H1 (cell line): ENCODE measurements at regions not wholly inside any gene's neighbourhood (a gene's known extent, or its start where the extent isn't known, plus 50 kb on each side); places are given as distances from the start of the nearest gene placed in this dataset.

ENCODE experiments used
- CTCF ChIA-PET: fragments of 300-600 bp; sonication (Branson Sonifier 250); formaldehyde crosslinking; loops from one replicate; lab custom pipeline; 2021; ENCODE audit not compliant: partially characterized antibody; lab: Charles Lee
- POLR2A ChIA-PET: fragments of 300-600 bp; sonication (Branson Sonifier 250); formaldehyde crosslinking; loops from one replicate; lab custom pipeline; 2021; ENCODE audit warnings: inconsistent platforms; ENCODE audit not compliant: partially characterized antibody; lab: Charles Lee
- DNase-seq, 2 experiments: peaks; one replicate each; pipeline versions ENCODE4 v3.0.0 to v3.0.0-alpha.2; 2010 to 2022; ENCODE audit warnings: low spot score in 2 of 2, low read depth in 1 of 2, mixed read lengths in 1 of 2
- FAIRE-seq: peaks from 2 replicates; lab custom pipeline; 2011; peaks lifted over from hg19 to GRCh38; lab: Jason Lieb, UNC
- H2AFZ ChIP-seq: 2 replicates; pipeline ENCODE4 v1.8.1; 2012; ENCODE audit warnings: low read length, inconsistent platforms
- H2AK5ac ChIP-seq: 2 replicates; pipeline ENCODE4 v1.6.1; 2013; ENCODE audit warnings: low read depth, low read length
- H2BK120ac ChIP-seq: replicated peaks from 2 replicates; pipeline ENCODE3; 2013; ENCODE audit warnings: low read depth, low read length, inconsistent platforms
- H2BK12ac ChIP-seq: 2 replicates; pipeline ENCODE4 v1.6.1; 2013; ENCODE audit warnings: low read depth, low read length
- H2BK15ac ChIP-seq: 2 replicates; pipeline ENCODE4 v1.6.1; 2013; ENCODE audit warnings: low read length
- H2BK20ac ChIP-seq: 2 replicates; pipeline ENCODE4 v1.6.1; 2013; ENCODE audit warnings: low read length
- H2BK5ac ChIP-seq: 2 replicates; pipeline ENCODE4 v1.6.1; 2013; ENCODE audit warnings: low read depth, low read length
- H3K14ac ChIP-seq: 2 replicates; pipeline ENCODE4 v1.6.1; 2013; ENCODE audit warnings: inconsistent platforms; ENCODE audit not compliant: insufficient read length
- H3K18ac ChIP-seq: 2 replicates; pipeline ENCODE4 v1.6.1; 2013; ENCODE audit warnings: low read length; ENCODE audit errors: extremely low read depth
- H3K23ac ChIP-seq: 2 replicates; pipeline ENCODE4 v1.6.1; 2013; ENCODE audit warnings: inconsistent platforms; ENCODE audit not compliant: insufficient read length
- H3K23me2 ChIP-seq: 2 replicates; pipeline ENCODE4 v1.6.1; 2013; ENCODE audit warnings: low read depth, low read length
- H3K27ac ChIP-seq: 2 replicates; pipeline ENCODE4 v1.6.1; 2011; ENCODE audit warnings: low read depth, low read length, inconsistent platforms
- H3K27me3 ChIP-seq, 4 experiments: replicated peaks in 1 of 4; 1 replicate in 1 of 4; 2 replicates in 3 of 4; pipeline versions ENCODE4 v1.6.1 to v1.8.1; 2011 to 2013; ENCODE audit warnings: low read length in 3 of 4, mild to moderate bottlenecking in 3 of 4, inconsistent platforms in 2 of 4, mixed read lengths in 2 of 4, moderate library complexity in 1 of 4; ENCODE audit not compliant: control insufficient read depth in 3 of 4, insufficient read depth in 3 of 4; ENCODE audit errors: extremely low read depth in 1 of 4
- H3K36me3 ChIP-seq, 4 experiments: 2 replicates each; pipeline versions ENCODE4 v1.6.1 to v1.8.1; 2011 to 2013; ENCODE audit warnings: mild to moderate bottlenecking in 4 of 4, low read length in 3 of 4, moderate library complexity in 2 of 4, control low read depth in 1 of 4, inconsistent platforms in 1 of 4; ENCODE audit not compliant: insufficient read depth in 4 of 4, control insufficient read depth in 2 of 4
- H3K4ac ChIP-seq: replicated peaks from 2 replicates; pipeline ENCODE3; 2013; ENCODE audit warnings: low read length, low read depth, mixed read lengths, inconsistent platforms; ENCODE audit not compliant: insufficient read length
- H3K4me1 ChIP-seq, 4 experiments: replicated peaks in 1 of 4; 1 replicate in 1 of 4; 2 replicates in 3 of 4; pipeline versions ENCODE4 v1.6.1 to v1.8.1; 2011 to 2013; ENCODE audit warnings: low read length in 3 of 4, inconsistent platforms in 2 of 4, mixed read lengths in 1 of 4; ENCODE audit not compliant: insufficient read depth in 4 of 4, control insufficient read depth in 3 of 4
- H3K4me2 ChIP-seq, 2 experiments: 2 replicates each; pipeline versions ENCODE4 v1.6.1 to v1.8.1; 2011 to 2013; ENCODE audit warnings: low read depth in 2 of 2, low read length in 2 of 2, control low read depth in 1 of 2, inconsistent platforms in 1 of 2, mild to moderate bottlenecking in 1 of 2; ENCODE audit not compliant: insufficient read depth in 1 of 2
- H3K4me3 ChIP-seq, 4 experiments: fragments of 200-600, 300-600 bp in 1 of 4; sonication (generic), shearing (Covaris generic), sonication (Bioruptor Twin) in 1 of 4; 2 replicates each; pipeline versions ENCODE4 v1.5.1 to v1.8.1; 2011 to 2016; ENCODE audit warnings: low read length in 4 of 4, low read depth in 3 of 4, control low read depth in 2 of 4, inconsistent platforms in 2 of 4, mild to moderate bottlenecking in 2 of 4, mixed read lengths in 1 of 4, moderate library complexity in 1 of 4; ENCODE audit not compliant: insufficient read depth in 2 of 4; ENCODE audit errors: extremely low read depth in 1 of 4
- H3K56ac ChIP-seq: replicated peaks from 2 replicates; pipeline ENCODE3; 2013; ENCODE audit warnings: low read depth, mild to moderate bottlenecking, mixed read lengths, low read length, inconsistent platforms; ENCODE audit not compliant: insufficient read length
- H3K79me1 ChIP-seq: 2 replicates; pipeline ENCODE4 v1.6.1; 2013; ENCODE audit warnings: low read depth, low read length, control low read depth
- H3K79me2 ChIP-seq, 2 experiments: 2 replicates each; pipeline versions ENCODE4 v1.6.1 to v1.8.1; 2012 to 2013; ENCODE audit warnings: low read length in 2 of 2, mild to moderate bottlenecking in 2 of 2, inconsistent platforms in 1 of 2; ENCODE audit not compliant: insufficient read depth in 2 of 2, control insufficient read depth in 1 of 2
- H3K9ac ChIP-seq, 4 experiments: replicated peaks in 1 of 4; 1 replicate in 1 of 4; 2 replicates in 3 of 4; pipeline versions ENCODE4 v1.6.1 to v1.8.1; 2011 to 2013; ENCODE audit warnings: low read depth in 3 of 4, low read length in 3 of 4, control low read depth in 2 of 4, mild to moderate bottlenecking in 2 of 4, moderate library complexity in 2 of 4, inconsistent platforms in 1 of 4; ENCODE audit errors: extremely low read depth in 1 of 4
- H3K9me3 ChIP-seq, 2 experiments: 2 replicates each; pipeline versions ENCODE4 v1.6.1 to v1.8.1; 2012 to 2013; ENCODE audit warnings: mild to moderate bottlenecking in 2 of 2, moderate library complexity in 2 of 2, control low read depth in 1 of 2, inconsistent platforms in 1 of 2, low read depth in 1 of 2, low read length in 1 of 2, mixed read lengths in 1 of 2; ENCODE audit not compliant: insufficient read depth in 2 of 2
- H4K20me1 ChIP-seq, 2 experiments: replicated peaks in 1 of 2; 2 replicates each; pipeline versions ENCODE3 to v1.8.1; 2011 to 2013; ENCODE audit warnings: inconsistent platforms in 2 of 2, low read length in 2 of 2, mild to moderate bottlenecking in 1 of 2; ENCODE audit not compliant: insufficient read depth in 2 of 2, control insufficient read depth in 1 of 2
- H4K5ac ChIP-seq: 2 replicates; pipeline ENCODE4 v1.6.1; 2013; ENCODE audit warnings: low read length, low read depth, mixed read lengths, inconsistent platforms; ENCODE audit not compliant: insufficient read length
- H4K8ac ChIP-seq: 2 replicates; pipeline ENCODE4 v1.8.0; 2013; ENCODE audit warnings: mild to moderate bottlenecking, moderate library complexity, low read length, inconsistent platforms; ENCODE audit not compliant: insufficient read depth; ENCODE audit errors: extremely low read depth
- H4K91ac ChIP-seq: replicated peaks from 2 replicates; pipeline ENCODE3; 2013; ENCODE audit warnings: low read length, mixed read lengths, inconsistent platforms; ENCODE audit not compliant: insufficient read length
- CBX8 ChIP-seq: fragments of 300-800, 300-1000 bp; sonication (generic); IDR thresholded peaks from 2 replicates; pipeline ENCODE4 v1.7.1; 2016; ENCODE audit warnings: low read depth, low read length, borderline replicate concordance
- CHD1 ChIP-seq: IDR thresholded peaks from 2 replicates; pipeline ENCODE4 v1.6.1; 2012; ENCODE audit warnings: low read depth, low read length, improper control_type of control experiment
- CTBP2 ChIP-seq: IDR thresholded peaks from 2 replicates; pipeline ENCODE4 v1.7.0; 2011; ENCODE audit warnings: borderline replicate concordance, mild to moderate bottlenecking, moderate library complexity, mixed read lengths, low read length; ENCODE audit not compliant: insufficient read depth, insufficient read length
- EP300 ChIP-seq, 2 experiments: IDR thresholded peaks; 1 replicate in 1 of 2; 2 replicates in 1 of 2; pipeline ENCODE4 v1.6.1; 2011 to 2012; ENCODE audit warnings: low read depth in 2 of 2, low read length in 2 of 2, mild to moderate bottlenecking in 2 of 2, borderline replicate concordance in 1 of 2, inconsistent platforms in 1 of 2, moderate library complexity in 1 of 2
- EZH2 ChIP-seq: fragments of 200-600 bp; sonication (generic); IDR thresholded peaks from 2 replicates; pipeline ENCODE4 v1.7.1; 2012; ENCODE audit warnings: low read depth, mild to moderate bottlenecking, moderate library complexity, low read length, inconsistent platforms; ENCODE audit not compliant: severe bottlenecking
- GABPA ChIP-seq: IDR thresholded peaks from 2 replicates; pipeline ENCODE4 v1.6.1; 2011; ENCODE audit warnings: mild to moderate bottlenecking, low read length, moderate library complexity, borderline replicate concordance; ENCODE audit not compliant: insufficient read depth
- HDAC2 ChIP-seq, 2 experiments: fragments of 300-600 bp in 1 of 2; sonication (generic) in 1 of 2; IDR thresholded peaks; 2 replicates each; pipeline ENCODE4 v1.6.1; 2011 to 2012; ENCODE audit warnings: low read depth in 2 of 2, low read length in 2 of 2, mild to moderate bottlenecking in 2 of 2, moderate library complexity in 2 of 2, borderline replicate concordance in 1 of 2, inconsistent platforms in 1 of 2
- NANOG ChIP-seq: IDR thresholded peaks from 2 replicates; pipeline ENCODE4 v1.6.1; 2011; ENCODE audit warnings: low read length, low read depth, mild to moderate bottlenecking, inconsistent platforms; ENCODE audit not compliant: insufficient read depth, poor library complexity, severe bottlenecking
- PHF8 ChIP-seq: fragments of 200-600 bp; sonication (generic); conservative IDR thresholded peaks from 2 replicates; pipeline ENCODE4 v1.7.1; 2012; ENCODE audit warnings: low read depth, mild to moderate bottlenecking, inconsistent platforms, low read length, moderate library complexity
- RBBP5 ChIP-seq: IDR thresholded peaks from 2 replicates; pipeline ENCODE4 v1.7.1; 2012; ENCODE audit warnings: low read depth, mild to moderate bottlenecking, inconsistent platforms, low read length, moderate library complexity, borderline replicate concordance
- SP1 ChIP-seq: IDR thresholded peaks from 2 replicates; pipeline ENCODE4 v1.6.1; 2011; ENCODE audit warnings: low read depth, low read length
- SP2 ChIP-seq: IDR thresholded peaks from 2 replicates; pipeline ENCODE4 v1.6.1; 2012; ENCODE audit warnings: mild to moderate bottlenecking, low read length, inconsistent platforms
- TAF7 ChIP-seq: optimal IDR thresholded peaks from 2 replicates; pipeline ENCODE3; 2011; ENCODE audit warnings: low read depth, mild to moderate bottlenecking, inconsistent platforms, low read length, moderate library complexity, borderline replicate concordance
- TCF12 ChIP-seq: IDR thresholded peaks from 2 replicates; pipeline ENCODE4 v1.6.1; 2011; ENCODE audit warnings: low read depth, mild to moderate bottlenecking, low read length
- WGBS, 2 experiments: shearing (Covaris generic) in 1 of 2; methylation state at CpG; one replicate each; pipeline versions ENCODE4 v1.1.6 to v1.1.7; 2013 to 2015; ENCODE audit warnings: low lambda C conversion rate in 2 of 2, mixed read lengths in 2 of 2, inconsistent platforms in 1 of 2, low coverage in 1 of 2, missing lambda C conversion rate in 1 of 2; ENCODE audit not compliant: insufficient replicate concordance in 2 of 2, insufficient coverage in 1 of 2, insufficient read length in 1 of 2; ENCODE audit errors: extremely low coverage in 1 of 2, missing lambda C conversion rate in 1 of 2; 5-methylcytosine and 5-hydroxymethylcytosine counted together

DNA sequence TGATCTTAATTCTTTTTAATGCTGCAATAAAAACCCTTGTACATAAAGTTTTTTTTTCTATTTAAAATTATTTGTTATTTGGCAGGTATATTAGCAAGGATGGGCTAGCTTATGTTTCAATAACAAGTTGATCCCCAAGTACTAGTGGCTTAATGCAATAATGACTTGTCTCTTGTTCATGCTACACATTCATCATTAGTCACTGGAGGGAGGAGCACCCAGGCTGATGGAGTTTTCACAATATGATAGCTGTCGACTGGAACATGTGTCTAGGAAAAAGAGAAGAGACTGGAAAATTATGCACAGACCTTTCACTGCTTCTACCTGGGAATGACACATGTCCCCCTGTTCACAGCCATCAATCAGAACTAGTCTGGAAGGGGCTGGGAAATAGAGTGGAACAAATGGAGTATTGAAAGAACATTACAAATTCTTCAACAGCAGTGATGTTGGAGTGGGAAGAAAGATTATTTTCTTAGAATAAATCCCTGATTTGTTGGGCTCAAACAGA is 387.9 kb upstream of the RPS6KA3 start:
- Histone ChIP-seq H2AK5ac (no peak overlapping the region), H3K9ac (no peak overlapping the region), H2BK5ac (no peak overlapping the region), H3K23ac (no peak overlapping the region), H4K5ac (no peak overlapping the region), H4K20me1 (no peaks in the 10 kb centered on the region), H3K56ac (no peak overlapping the region), H3K79me2 (no peaks in the 10 kb centered on the region), H3K9me3 (no peaks in the 10 kb centered on the region), H3K4me3 (no peak overlapping the region), H3K27me3 (no peaks in the 10 kb centered on the region), H4K91ac (no peak overlapping the region), H3K23me2 (no peaks in the 10 kb centered on the region), H2BK20ac (no peak overlapping the region), H2BK15ac (no peak overlapping the region), H3K79me1 (no peaks in the 10 kb centered on the region), H3K36me3 (no peaks in the 10 kb centered on the region), H3K14ac (no peak overlapping the region), H3K4me2 (no peak overlapping the region), H2BK120ac (no peak overlapping the region), H2AFZ (no peak overlapping the region), H3K4ac (no peak overlapping the region), H3K18ac (no peak overlapping the region), H3K4me1 (no peaks in the 10 kb centered on the region), H4K8ac (no peak overlapping the region), H3K27ac (no peak overlapping the region), H2BK12ac (no peak overlapping the region)
- 91% methylated on average over 1 of the region's 1 CpG; no CpG with 5 or more reads in 1 of the 2 experiments for WGBS, 2 experiments
- ChIA-PET POLR2A (no interaction called here), CTCF (no interaction called here)
- DNase-seq, result no peak
- FAIRE-seq, result no peak
- TF ChIP-seq SP2 (no peak), NANOG (no peak), EZH2 (no peak), CHD1 (no peak), SP1 (no peak), TCF12 (no peak), HDAC2 (IDR thresholded peaks at IDR 0.05; ENCODE audit: borderline replicate concordance in 1 of 2, low read depth in 2 of 2, low read length in 2 of 2) (no peak), RBBP5 (no peak), CTBP2 (no peak), PHF8 (no peak), EP300 (IDR thresholded peaks at IDR 0.05; ENCODE audit: borderline replicate concordance in 1 of 2, low read depth in 2 of 2, low read length in 2 of 2) (no peak), GABPA (no peak), TAF7 (no peak), CBX8 (no peak)
